Ishikawa (cell line): ENCODE measurements at regions not wholly inside any gene's neighbourhood (a gene's known extent, or its start where the extent isn't known, plus 50 kb on each side); places are given as distances from the start of the nearest gene placed in this dataset.

ENCODE experiments used
- CEBPB ChIP-seq: IDR thresholded peaks from 2 replicates; pipeline ENCODE4 v1.6.1; 2012
- CREB1 ChIP-seq: IDR thresholded peaks from 2 replicates; pipeline ENCODE4 v1.6.1; 2012; ENCODE audit warnings: low read depth
- EP300 ChIP-seq: IDR thresholded peaks from 2 replicates; pipeline ENCODE4 v1.6.1; 2012; ENCODE audit warnings: borderline replicate concordance
- MAX ChIP-seq: IDR thresholded peaks from 2 replicates; pipeline ENCODE4 v1.6.1; 2012
- NFIC ChIP-seq: IDR thresholded peaks from 2 replicates; pipeline ENCODE4 v1.6.1; 2012
- RAD21 ChIP-seq: IDR thresholded peaks from 2 replicates; pipeline ENCODE4 v1.6.1; 2012; ENCODE audit warnings: low read depth
- REST ChIP-seq: IDR thresholded peaks from 2 replicates; pipeline ENCODE4 v1.6.1; 2012; ENCODE audit warnings: low read depth, mild to moderate bottlenecking
- TAF1 ChIP-seq: IDR thresholded peaks from 2 replicates; pipeline ENCODE4 v1.6.1; 2012; ENCODE audit warnings: low read depth, mild to moderate bottlenecking
- TF ChIP-seq, protein P1 (sequence below): IDR thresholded peaks from 2 replicates; pipeline ENCODE4 v1.6.1; 2012

GRCh38 chr9:86794391-86795046 is 152.8 kb downstream of the GAS1 start:
- TF ChIP-seq NFIC (no peak), RAD21 (no peak), EP300 (no peak), MAX (no peak), REST (no peak), CREB1 (no peak), TAF1 (no peak), CEBPB (no peak)
- TF ChIP-seq, protein P1, sequence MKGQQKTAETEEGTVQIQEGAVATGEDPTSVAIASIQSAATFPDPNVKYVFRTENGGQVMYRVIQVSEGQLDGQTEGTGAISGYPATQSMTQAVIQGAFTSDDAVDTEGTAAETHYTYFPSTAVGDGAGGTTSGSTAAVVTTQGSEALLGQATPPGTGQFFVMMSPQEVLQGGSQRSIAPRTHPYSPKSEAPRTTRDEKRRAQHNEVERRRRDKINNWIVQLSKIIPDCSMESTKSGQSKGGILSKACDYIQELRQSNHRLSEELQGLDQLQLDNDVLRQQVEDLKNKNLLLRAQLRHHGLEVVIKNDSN, result no peak
